ENCODE measurements at regions not wholly inside any gene's neighbourhood (a gene's known extent, or its start where the extent isn't known, plus 50 kb on each side); places are given as distances from the start of the nearest gene placed in this dataset.

DNA sequence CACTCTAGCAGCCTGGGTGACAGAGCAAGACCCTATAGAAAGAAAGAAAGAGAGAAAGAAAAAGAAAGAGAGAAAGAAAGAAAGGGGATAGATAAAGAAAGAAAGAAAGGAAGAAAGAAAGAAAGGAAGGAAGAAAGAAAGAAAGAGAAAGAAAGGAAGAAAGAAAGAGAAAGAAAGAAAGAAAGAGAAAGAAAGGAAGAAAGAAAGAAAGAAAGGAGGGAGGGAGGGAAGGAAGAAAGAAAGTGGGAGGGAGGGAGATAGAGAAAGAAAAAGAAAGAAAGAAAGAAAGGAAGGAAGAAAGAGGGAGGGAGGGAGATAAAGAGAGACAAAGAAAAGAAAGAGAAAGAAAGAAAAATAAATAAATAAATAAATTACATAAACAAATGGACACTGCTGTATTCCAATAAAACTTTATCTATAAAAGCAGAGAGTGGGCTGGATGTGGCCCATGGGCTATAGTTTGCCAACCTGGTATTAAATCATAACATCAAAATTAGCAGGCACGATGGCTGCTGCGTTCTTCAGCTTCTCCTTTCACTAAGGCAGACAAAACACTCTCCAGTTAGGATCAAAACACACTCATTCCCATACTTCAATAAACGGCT is 165.0 kb downstream of the ZNF674 start:
- no peaks in the 10 kb centered on the region for H3K4me1 ChIP-seq (ENCODE audit: control insufficient read depth, insufficient read depth, low read length)
- CTCF ChIA-PET, result interaction anchor here (0.6 to 2.9 kb wide), 4 partner anchors 28 to 360 kb away, joined by 3 to 12 read pairs (median 3); no protein-coding TSS in a partner anchor
- H3K36me3 ChIP-seq (ENCODE audit: control insufficient read depth in 2 of 2, insufficient read depth in 1 of 2, low read length in 2 of 2), result no peaks in the 10 kb centered on the region
- no peaks in the 10 kb centered on the region for H3K9me3 ChIP-seq (ENCODE audit: control insufficient read depth, insufficient read depth, low read depth, low read length)
- peak; percentile 78 for TF ChIP-seq ZNF366 (tag by site-specific recombination; conservative IDR thresholded peaks at IDR 0.05)
- no peak for TF ChIP-seq ZNF677 (tag by site-specific recombination; IDR thresholded peaks at IDR 0.05)
- peak; percentile 63; the same call in 1 of the 2 replicates for TF ChIP-seq PRDM1 (tag by site-specific recombination; IDR thresholded peaks at IDR 0.05)
- no peak overlapping the region for H3K4me3 ChIP-seq (ENCODE audit: low read depth, low read length)
- POLR2A ChIA-PET, result no interaction called here
- no peak overlapping the region for H3K27ac ChIP-seq (ENCODE audit: extremely low read depth, low read depth, low read length)

DNA sequence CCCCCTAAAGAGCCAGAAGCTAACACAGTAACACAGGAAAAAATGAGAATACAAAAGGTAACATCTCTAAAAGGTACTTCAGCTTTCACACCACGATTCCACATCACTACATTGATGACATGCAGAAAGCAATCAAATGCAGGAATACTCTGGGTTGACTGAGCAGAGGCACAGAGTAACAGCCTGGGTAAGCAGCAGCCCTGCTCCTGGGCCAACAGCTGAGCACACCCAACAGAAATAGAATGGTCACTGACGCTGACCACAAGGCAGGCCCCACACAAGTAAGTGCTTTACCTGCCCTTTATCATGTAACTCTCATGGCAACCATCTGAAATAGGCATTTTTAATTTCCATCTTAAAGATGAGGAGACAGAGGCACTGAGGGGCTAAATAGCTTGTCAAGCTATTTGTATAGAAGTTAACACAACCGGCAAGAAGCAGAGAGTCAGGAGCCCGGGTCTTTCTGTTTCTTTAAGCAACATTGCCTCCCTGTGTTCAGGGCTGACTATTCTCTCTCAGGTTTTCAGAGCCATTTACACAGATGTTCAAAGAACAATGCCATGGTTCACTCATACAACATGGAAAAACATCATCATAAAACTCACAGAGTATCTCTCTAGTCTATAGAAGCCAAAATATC is 168.9 kb downstream of the ZNF674 start:
- TF ChIP-seq ZNF654 (tag by site-specific recombination; IDR thresholded peaks at IDR 0.05; ENCODE audit: low read depth) (peak; percentile 34), ZSCAN23 (tag by site-specific recombination; IDR thresholded peaks at IDR 0.05) (no peak)
- Histone ChIP-seq H3K9me3 (ENCODE audit: control insufficient read depth, insufficient read depth, low read depth, low read length) (no peaks in the 10 kb centered on the region), H3K4me1 (ENCODE audit: control insufficient read depth, insufficient read depth, low read length) (no peaks in the 10 kb centered on the region), H3K4me3 (ENCODE audit: low read depth, low read length) (no peak overlapping the region), H3K27ac (ENCODE audit: extremely low read depth, low read depth, low read length) (no peak overlapping the region), H3K36me3 (ENCODE audit: control insufficient read depth in 2 of 2, insufficient read depth in 1 of 2, low read length in 2 of 2) (no peaks in the 10 kb centered on the region)
- CTCF ChIA-PET, result interaction anchor here (0.5 to 1.7 kb wide), 35 partner anchors 9 to 1867 kb away, joined by 3 to 18 read pairs (median 4); no protein-coding TSS in a partner anchor
- POLR2A ChIA-PET, result interaction anchor here (0.7 kb wide), 1 partner anchor 230 kb away, joined by 3 read pairs; no protein-coding TSS in a partner anchor

- Histone ChIP-seq H3K4me3 (ENCODE audit: low read depth, low read length) (no peak overlapping the region), H3K9me3 (ENCODE audit: control insufficient read depth, insufficient read depth, low read depth, low read length) (no peaks in the 10 kb centered on the region), H3K27ac (ENCODE audit: extremely low read depth, low read depth, low read length) (no peak overlapping the region), H3K4me1 (ENCODE audit: control insufficient read depth, insufficient read depth, low read length) (no peaks in the 10 kb centered on the region), H3K36me3 (ENCODE audit: control insufficient read depth in 2 of 2, insufficient read depth in 1 of 2, low read length in 2 of 2) (no peaks in the 10 kb centered on the region)
- ChIA-PET POLR2A (interaction anchor here (0.7 kb wide), 1 partner anchor 229 kb away, joined by 3 read pairs; no protein-coding TSS in a partner anchor), CTCF (interaction anchor here (0.6 to 1.7 kb wide), 31 partner anchors 9 to 1867 kb away, joined by 3 to 18 read pairs (median 3); no protein-coding TSS in a partner anchor)
- TF ChIP-seq ZNF391 (tag by site-specific recombination; IDR thresholded peaks at IDR 0.05; ENCODE audit: borderline replicate concordance, low read depth) (no peak), ZNF202 (tag by site-specific recombination; IDR thresholded peaks at IDR 0.05; ENCODE audit: borderline replicate concordance) (no peak)
- TF ChIP-seq, protein P1, sequence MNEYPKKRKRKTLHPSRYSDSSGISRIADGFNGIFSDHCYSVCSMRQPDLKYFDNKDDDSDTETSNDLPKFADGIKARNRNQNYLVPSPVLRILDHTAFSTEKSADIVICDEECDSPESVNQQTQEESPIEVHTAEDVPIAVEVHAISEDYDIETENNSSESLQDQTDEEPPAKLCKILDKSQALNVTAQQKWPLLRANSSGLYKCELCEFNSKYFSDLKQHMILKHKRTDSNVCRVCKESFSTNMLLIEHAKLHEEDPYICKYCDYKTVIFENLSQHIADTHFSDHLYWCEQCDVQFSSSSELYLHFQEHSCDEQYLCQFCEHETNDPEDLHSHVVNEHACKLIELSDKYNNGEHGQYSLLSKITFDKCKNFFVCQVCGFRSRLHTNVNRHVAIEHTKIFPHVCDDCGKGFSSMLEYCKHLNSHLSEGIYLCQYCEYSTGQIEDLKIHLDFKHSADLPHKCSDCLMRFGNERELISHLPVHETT (tag by site-specific recombination; IDR thresholded peaks at IDR 0.05), result no peak
- TF ChIP-seq, protein P2, sequence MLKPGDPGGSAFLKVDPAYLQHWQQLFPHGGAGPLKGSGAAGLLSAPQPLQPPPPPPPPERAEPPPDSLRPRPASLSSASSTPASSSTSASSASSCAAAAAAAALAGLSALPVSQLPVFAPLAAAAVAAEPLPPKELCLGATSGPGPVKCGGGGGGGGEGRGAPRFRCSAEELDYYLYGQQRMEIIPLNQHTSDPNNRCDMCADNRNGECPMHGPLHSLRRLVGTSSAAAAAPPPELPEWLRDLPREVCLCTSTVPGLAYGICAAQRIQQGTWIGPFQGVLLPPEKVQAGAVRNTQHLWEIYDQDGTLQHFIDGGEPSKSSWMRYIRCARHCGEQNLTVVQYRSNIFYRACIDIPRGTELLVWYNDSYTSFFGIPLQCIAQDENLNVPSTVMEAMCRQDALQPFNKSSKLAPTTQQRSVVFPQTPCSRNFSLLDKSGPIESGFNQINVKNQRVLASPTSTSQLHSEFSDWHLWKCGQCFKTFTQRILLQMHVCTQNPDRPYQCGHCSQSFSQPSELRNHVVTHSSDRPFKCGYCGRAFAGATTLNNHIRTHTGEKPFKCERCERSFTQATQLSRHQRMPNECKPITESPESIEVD (tag by site-specific recombination; IDR thresholded peaks at IDR 0.05), result no peak
Observed at GRCh38 chrX:46375831-46376230, 169.4 kb downstream of the ZNF674 start.

- Histone ChIP-seq H3K9me3 (ENCODE audit: control insufficient read depth, insufficient read depth, low read depth, low read length) (no peaks in the 10 kb centered on the region), H3K36me3 (ENCODE audit: control insufficient read depth in 2 of 2, insufficient read depth in 1 of 2, low read length in 2 of 2) (no peaks in the 10 kb centered on the region), H3K27ac (ENCODE audit: extremely low read depth, low read depth, low read length) (no peak overlapping the region), H3K4me1 (ENCODE audit: control insufficient read depth, insufficient read depth, low read length) (no peaks in the 10 kb centered on the region), H3K4me3 (ENCODE audit: low read depth, low read length) (no peak overlapping the region)
- ChIA-PET CTCF (interaction anchor here (0.6 kb wide), 1 partner anchor 1448 kb away, joined by 3 read pairs; no protein-coding TSS in a partner anchor), POLR2A (no interaction called here)
- TF ChIP-seq ZSCAN4 (tag by site-specific recombination; IDR thresholded peaks at IDR 0.05) (no peak), ZNF514 (tag by site-specific recombination; IDR thresholded peaks at IDR 0.05) (no peak), ZFHX2 (tag by site-specific recombination; conservative IDR thresholded peaks at IDR 0.05) (no peak), ZNF776 (tag by site-specific recombination; IDR thresholded peaks at IDR 0.05; ENCODE audit: borderline replicate concordance) (no peak), OSR2 (tag by site-specific recombination; IDR thresholded peaks at IDR 0.05) (no peak), ZNF449 (tag by site-specific recombination; IDR thresholded peaks at IDR 0.05) (no peak), ZNF561 (tag by site-specific recombination; IDR thresholded peaks at IDR 0.05; ENCODE audit: borderline replicate concordance) (no peak), ZNF558 (tag by site-specific recombination; IDR thresholded peaks at IDR 0.05) (no peak), PRDM1 (tag by site-specific recombination; IDR thresholded peaks at IDR 0.05) (no peak), ZNF626 (tag by site-specific recombination; IDR thresholded peaks at IDR 0.05) (no peak)
Observed at GRCh38 chrX:46374371-46374770, 170.8 kb downstream of the ZNF674 start.

All from HEK293 (cell line).